Left kidney (tissue), 1 donor: ENCODE measurements at regions not wholly inside any gene's neighbourhood (a gene's known extent, or its start where the extent isn't known, plus 50 kb on each side); places are given as distances from the start of the nearest gene placed in this dataset.
A peak's percentile ranks its signal among the peaks of the same experiment; 100 is the strongest.

Source experiments
- DNase-seq: peaks from one replicate; pipeline ENCODE4 v3.0.0-alpha.2; 2013

GRCh38 chr12:18899678-18900317 lies 161.9 kb downstream of the CAPZA3 start:
- no peak for DNase-seq

GRCh38 chr12:18905134-18905533 lies 167.2 kb downstream of the CAPZA3 start:
- DNase-seq, result peak; percentile 29

- DNase-seq, result no peak
These were observed 168.5 kb downstream of the CAPZA3 start for GRCh38 chr12:18906395-18906794.

GRCh38 chr12:18907127-18907526 lies 169.2 kb downstream of the CAPZA3 start:
- DNase-seq, result no peak

GRCh38 chr12:18907728-18908127 lies 169.8 kb downstream of the CAPZA3 start:
- DNase-seq, result no peak

- no peak for DNase-seq
These were observed 170.3 kb downstream of the CAPZA3 start for GRCh38 chr12:18908191-18908590.

- DNase-seq, result no peak
These were observed 182.1 kb downstream of the CAPZA3 start for GRCh38 chr12:18919871-18920511.

- DNase-seq, result no peak
These were observed 184.9 kb downstream of the CAPZA3 start for GRCh38 chr12:18922851-18923250.

- no peak for DNase-seq
These were observed 185.8 kb downstream of the CAPZA3 start for GRCh38 chr12:18923721-18924120.

- DNase-seq, result no peak
These were observed 188.3 kb downstream of the CAPZA3 start for GRCh38 chr12:18926188-18926587.

GRCh38 chr12:18932211-18932610 lies 194.3 kb downstream of the CAPZA3 start:
- no peak for DNase-seq

GRCh38 chr12:18932715-18933114 lies 194.8 kb downstream of the CAPZA3 start:
- DNase-seq, result no peak

- DNase-seq, result no peak
These were observed 194.1 kb upstream of the PLEKHA5 start for GRCh38 chr12:18935371-18935965.

GRCh38 chr12:18939051-18939450 lies 190.5 kb upstream of the PLEKHA5 start:
- DNase-seq, result no peak

GRCh38 chr12:18942669-18943068 lies 186.9 kb upstream of the PLEKHA5 start:
- no peak for DNase-seq

- DNase-seq, result no peak
These were observed 186.3 kb upstream of the PLEKHA5 start for GRCh38 chr12:18943200-18943599.

GRCh38 chr12:18946106-18946505 lies 183.4 kb upstream of the PLEKHA5 start:
- no peak for DNase-seq

- no peak for DNase-seq
These were observed 178.3 kb upstream of the PLEKHA5 start for GRCh38 chr12:18951218-18951617.

- DNase-seq, result no peak
These were observed 176.0 kb upstream of the PLEKHA5 start for GRCh38 chr12:18953505-18953904.

- no peak for DNase-seq
These were observed 173.9 kb upstream of the PLEKHA5 start for GRCh38 chr12:18955594-18955993.

- peak; percentile 21 for DNase-seq
These were observed 164.3 kb upstream of the PLEKHA5 start for GRCh38 chr12:18965203-18965602.

- DNase-seq, result no peak
These were observed 162.6 kb upstream of the PLEKHA5 start for GRCh38 chr12:18966954-18967353.

GRCh38 chr12:18967814-18968213 lies 161.7 kb upstream of the PLEKHA5 start:
- DNase-seq, result no peak

- no peak for DNase-seq
These were observed 160.0 kb upstream of the PLEKHA5 start for GRCh38 chr12:18969512-18969911.
